GM18502 (cell line): ENCODE measurements at regions not wholly inside any gene's neighbourhood (a gene's known extent, or its start where the extent isn't known, plus 50 kb on each side); places are given as distances from the start of the nearest gene placed in this dataset.
"Not testable (repeated sequence)": the region's sequence is repeated elsewhere in the genome, so short reads cannot be mapped to it uniquely, and the experiment has no call there.

Experiments used
- ATAC-seq: cut with Tn5 transposase; IDR thresholded peaks from one replicate; pipeline ENCODE4 v1.9.1; 2021; ENCODE audit warnings: mild to moderate bottlenecking; ENCODE audit not compliant: unreplicated experiment, poor library complexity

DNA sequence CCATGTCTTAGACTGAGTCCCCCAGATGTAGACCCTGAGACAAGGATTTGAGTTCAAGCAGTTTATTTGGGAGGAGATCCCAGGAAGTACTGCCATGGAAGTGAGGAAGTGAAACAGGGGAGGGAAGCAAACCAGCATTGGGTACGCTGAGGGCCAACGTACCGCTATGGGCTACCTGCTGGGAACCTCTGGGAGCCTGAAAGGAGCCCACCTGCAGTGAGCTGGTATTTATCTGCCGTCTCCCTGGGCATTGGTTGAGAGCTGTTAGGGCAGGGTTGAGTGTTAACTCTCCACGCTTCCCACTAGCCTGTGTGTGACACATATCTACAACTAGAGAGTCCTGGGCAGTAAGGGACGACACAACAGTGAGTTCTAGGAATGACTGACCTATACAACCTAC, 131.6 kb upstream of the SLC24A2 start:
- no peak for ATAC-seq

DNA sequence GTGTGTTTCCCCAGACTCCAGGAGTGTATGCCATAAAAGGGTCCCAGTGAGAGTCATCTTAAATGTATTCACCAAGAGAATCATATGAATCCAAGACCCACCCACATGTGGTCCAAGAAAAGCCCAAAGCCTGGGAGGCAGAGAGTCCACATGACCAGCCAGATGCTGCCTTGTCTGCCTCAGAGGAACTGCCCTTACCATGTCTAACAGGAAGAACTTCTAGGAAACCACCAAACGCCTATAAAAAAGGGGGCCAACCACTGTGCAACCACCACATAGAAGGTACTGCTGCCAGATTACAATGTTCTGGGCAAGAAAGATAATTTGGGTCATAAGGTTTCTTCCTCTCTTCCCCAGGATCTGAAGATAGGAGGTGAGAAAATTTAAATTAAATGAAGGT, 129.8 kb upstream of the SLC24A2 start:
- no peak for ATAC-seq

DNA sequence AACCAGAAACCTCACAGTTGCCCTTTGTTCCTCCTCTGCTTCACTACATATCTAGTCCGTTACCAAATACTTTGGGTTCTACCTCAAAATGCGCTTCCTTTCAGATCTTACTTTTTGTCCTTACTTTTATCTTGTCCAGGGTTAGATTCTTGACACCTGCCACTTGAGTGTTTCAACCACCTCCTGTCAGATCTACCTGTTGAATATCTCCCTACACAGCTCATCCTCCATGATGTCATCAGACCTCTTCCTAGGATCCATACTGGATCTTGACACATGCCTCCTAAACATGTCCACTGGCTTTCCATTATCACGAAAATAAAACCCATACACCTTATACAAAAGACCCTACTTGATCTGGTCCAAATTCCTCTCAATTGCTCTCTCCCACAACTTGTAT, 125.2 kb upstream of the SLC24A2 start:
- no peak for ATAC-seq

DNA sequence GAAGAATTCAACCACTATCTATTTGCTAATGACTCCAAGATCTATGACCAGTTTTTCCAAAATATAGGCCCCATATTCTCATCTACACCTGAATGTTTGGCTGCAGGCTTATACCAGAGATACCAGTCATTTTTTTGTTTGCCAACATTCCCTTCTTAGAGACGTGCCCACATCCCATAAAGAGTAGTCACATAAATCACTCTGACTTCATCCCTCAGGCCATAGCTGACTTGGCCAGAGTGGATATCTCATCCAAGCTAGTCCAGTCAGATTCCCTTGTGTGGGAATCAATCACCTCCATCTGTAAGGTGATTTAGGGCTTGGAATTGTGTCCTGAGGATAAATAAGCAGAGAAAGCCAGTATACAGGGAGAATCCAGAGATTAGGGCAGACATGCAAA, 124.3 kb upstream of the SLC24A2 start:
- ATAC-seq: no peak

DNA sequence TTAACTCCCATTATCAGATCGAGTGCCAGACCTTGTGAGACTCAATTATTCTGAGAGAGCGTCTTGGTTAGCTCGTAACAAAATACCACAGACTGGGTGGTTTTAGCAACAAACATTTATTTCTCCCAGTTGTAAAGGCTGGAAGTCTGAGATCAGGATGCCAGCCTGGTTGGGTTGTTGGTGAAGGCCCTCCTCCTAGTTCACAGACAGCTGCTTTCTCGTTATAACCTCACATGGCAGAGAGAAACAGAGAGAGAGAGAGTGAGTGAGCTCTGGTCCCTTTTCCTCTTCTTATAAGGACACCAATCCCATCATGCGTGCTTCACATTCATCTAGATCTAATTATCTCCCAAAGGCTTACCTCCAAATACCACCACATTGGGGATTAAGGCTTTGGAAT, 114.2 kb upstream of the SLC24A2 start:
- no peak for ATAC-seq

DNA sequence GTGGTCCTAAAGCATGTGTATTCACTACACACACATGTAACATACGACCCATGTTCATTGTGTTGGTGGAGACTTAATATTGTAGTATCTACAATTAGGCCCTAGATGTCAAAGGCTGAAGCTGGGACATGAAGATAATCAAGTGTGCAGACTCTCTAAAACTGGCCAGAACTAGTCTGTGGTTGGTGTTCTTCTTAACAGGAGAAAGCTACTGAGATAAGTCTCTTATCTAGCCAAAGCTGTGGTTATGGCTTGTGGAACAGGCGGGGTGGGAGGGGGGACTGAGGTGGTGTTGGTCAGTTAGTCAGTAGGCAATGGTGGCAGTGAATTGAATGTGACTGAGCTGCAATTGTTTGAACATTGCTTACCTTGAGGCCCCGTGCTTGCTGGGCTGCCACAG, 112.7 kb upstream of the SLC24A2 start:
- ATAC-seq: no peak

DNA sequence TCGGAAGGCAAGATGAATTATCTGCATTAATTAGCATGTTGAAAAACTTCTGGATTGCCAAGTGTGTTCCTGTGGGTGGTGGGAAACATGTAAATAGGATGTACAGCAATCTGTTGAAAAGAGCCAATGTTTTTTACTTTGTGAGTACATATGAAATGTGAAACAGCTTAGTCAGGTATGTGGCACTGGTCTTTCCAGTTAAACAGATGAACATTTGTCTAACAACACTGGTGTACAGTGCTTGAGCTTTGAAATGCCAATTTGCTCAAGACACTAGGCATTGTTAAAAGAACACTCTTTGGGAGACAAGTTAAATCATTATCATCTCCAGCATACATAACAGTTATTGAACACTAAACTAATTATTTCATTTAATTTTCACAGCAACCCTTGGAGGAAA, 107.3 kb upstream of the SLC24A2 start:
- ATAC-seq: no peak

DNA sequence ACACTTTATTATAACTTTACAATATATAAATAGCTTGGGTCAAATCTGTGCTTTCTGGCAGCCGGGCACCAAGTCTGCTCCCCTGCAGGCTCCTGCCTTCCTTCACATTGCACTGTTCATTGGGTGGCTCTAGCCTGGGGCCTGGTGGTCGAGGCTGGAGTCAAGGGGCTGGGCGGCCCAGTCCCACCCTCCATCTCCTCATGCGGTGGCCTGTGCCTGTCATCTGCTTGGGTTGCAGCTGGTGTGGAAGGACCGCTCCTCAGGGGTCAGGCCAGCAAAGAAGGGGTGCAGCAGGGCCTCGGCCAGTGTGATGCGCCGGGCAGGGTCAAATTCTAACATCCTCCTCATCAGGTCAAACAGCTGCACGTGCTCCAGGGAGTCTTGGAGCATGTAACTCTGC, 106.7 kb upstream of the SLC24A2 start:
- not testable (repeated sequence) for ATAC-seq

DNA sequence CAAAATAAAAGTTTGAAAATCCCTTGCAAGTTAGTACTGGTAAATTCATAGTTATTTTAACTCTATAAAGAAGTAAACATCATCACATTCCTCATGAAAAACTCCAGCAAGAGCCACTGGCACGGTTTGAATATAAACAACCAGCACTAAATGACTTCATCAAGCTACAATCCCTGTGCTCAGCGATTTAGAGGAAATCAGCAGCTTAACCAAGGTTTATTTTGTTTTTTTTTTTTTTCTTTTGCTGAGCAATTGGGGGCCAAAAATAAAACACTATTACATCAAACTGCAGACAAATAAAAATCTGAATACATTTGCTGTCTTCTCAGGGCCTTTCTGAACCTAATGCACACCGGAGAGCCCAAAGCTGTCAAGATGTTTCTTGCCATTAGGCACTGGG, 106.2 kb upstream of the SLC24A2 start:
- ATAC-seq: no peak

DNA sequence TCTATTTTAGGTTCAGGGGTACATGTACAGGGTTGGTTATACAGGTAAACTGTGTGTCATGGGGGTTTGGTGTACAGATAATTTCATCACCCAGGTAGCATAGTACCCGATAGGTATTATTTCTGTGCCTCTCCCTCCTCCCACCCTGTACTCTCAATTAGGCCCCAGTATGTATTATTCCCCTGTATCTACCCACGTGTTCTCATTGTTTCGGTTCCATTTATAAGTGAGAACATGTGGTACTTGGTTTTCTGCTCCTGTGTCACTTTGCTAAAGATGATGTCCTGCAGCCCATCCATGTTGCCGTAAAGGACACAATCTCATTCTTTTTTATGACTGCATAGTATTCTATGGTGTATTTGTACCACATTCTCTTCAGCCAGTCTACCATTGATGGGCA, 96.8 kb upstream of the SLC24A2 start:
- ATAC-seq: no peak

DNA sequence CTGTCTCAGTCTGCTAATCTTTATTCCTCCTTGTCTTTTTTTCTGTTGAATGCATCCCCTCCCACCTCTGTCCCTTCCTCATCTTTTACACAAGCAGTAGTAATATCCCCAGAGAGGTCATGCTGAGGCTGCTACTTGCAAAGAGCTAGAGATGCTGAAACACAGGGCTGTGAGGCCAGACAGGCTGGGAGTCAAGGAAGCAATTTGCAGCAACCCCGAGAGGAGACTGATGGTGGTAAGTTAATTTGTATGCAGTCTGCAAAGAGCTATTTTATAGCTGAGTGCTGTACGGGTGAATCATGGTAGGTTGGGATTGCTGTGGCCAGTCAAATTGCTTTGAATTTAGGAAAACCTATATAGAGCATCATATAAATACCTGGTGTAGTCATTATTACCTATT, 90.2 kb upstream of the SLC24A2 start:
- no peak for ATAC-seq

DNA sequence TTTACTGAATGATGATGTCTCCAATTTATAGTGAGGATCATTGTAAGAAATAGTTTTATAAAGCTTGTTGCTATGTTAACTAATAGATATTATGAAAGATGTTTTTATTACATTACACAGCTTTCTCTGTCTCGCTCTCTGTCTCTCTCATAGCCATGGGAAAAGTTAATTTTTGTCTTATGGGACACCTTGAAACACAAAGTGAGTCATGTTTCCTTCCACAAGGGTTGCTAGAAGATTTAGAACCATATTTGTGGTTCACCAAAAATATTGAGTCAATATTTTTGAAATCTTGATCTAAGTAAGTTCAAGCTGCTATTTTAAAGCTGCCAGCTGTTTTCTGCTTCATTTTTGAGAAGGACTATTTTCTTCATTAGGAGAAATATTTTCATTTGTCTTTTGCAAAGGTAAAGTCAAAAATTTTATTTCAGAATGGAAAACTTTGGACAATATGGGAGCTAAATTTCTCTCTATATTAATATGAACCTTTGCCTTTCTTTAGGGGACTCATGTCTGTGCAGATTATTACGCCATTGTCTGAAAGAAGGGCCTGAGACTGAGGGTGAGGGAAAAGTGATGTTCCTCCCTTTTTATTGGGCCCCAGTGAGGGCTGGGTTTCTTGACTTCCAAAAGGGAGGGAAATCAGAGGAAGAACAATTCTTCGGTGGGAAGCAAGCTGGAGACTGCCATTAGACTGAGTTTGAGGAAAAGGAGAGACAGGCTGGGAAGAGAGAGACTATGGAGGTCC, 87.9 kb upstream of the SLC24A2 start:
- no peak for ATAC-seq

DNA sequence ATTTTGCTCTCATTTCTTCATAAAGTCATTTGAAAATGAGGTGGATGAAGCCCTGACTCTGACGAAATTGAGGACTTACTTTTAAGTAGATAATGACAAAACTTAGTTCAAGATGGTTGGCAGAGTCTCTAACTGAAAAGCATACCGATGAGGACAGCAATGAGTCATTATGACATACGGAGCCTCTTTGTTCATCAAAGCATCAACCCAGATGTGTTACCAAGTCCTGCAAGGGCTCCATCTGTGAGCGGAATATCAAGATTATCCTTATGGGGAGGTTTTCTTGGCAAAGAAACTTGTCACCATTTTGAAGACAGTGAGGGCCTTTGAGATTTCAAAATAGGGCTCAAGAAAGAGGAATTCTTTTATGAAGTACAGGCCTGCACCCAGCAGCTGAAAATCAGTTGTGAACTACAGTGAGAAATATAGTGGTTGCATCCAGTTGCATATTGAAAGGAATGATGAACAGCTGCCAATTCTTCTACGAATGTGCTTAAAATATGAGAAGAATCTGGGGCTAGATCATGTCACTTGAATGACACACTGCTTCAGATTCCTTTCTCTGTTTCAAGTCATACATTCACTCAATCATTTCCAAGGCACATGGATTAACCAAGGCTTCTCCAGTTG, 86.6 kb upstream of the SLC24A2 start:
- no peak for ATAC-seq

DNA sequence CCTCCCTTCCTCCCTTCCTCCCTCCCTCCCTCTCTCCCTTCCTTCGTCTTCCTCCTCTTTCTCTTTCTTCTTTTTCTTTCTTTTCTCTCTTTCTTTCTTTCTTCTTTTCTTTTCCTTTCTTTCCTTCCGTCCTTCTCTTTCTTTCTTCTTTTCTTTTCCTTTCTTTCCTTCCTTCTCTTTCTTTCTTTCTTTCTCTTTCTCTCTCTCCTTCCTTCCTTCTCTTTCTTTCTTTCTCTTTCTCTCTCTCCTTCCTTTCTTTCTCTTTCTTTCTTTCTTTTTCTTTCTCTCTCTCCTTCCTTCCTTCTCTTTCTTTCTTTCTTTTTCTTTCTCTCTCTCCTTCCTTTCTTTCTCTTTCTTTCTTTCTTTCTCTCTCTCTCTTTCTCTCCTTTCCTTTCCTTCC, 84.4 kb upstream of the SLC24A2 start:
- not testable (repeated sequence) for ATAC-seq

DNA sequence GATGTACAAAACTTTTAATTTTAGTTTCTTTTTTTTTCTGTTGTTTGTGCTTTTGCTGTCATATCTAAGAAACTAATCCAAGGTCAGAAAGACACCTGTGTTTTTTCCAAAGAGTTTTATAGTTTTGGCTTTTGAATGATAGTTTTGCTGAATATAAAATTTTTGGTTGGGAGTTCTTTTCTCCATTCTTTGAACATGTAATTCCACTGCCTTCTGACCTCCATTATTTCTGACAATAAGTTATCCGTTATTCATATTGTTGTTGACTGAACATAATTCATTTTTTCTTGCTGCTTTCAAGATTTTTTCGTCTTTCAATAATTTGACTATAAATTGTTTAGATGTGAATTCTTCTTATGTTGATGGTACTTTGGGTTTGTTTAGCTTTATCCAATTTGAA, 82.2 kb upstream of the SLC24A2 start:
- ATAC-seq: no peak

DNA sequence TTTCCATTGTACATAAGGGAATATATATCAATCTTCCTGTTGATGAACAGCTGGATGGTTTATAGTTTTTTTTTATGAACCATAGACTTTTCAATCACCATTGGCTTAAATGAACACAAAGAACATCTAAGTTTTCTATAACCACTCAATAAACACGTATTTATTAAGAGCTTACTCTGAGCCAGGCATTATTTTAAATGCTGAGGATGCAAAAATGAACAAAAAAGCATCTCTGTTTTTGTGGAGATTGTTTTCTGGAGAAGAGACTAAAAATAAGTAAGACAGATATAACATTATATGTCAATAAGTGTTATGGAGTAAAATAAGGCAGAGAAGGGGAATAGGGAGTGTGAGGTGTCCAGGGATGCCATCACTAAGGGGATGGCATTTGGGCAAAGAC, 52.1 kb upstream of the SLC24A2 start:
- no peak for ATAC-seq
